Skin of body (tissue), 1 donor: ENCODE measurements at regions not wholly inside any gene's neighbourhood (a gene's known extent, or its start where the extent isn't known, plus 50 kb on each side); places are given as distances from the start of the nearest gene placed in this dataset.
A peak's percentile ranks its signal among the peaks of the same experiment; 100 is the strongest.

Experiments used
- DNase-seq: peaks from one replicate; lab custom pipeline; 2025; lab: John Stamatoyannopoulos, UW

GRCh38 chr16:50960517-50961202 is 190.4 kb downstream of the SALL1 start:
- DNase-seq: no peak

GRCh38 chr16:50957056-50957455 is 194.0 kb downstream of the SALL1 start:
- DNase-seq: no peak

GRCh38 chr16:50956637-50957036 is 194.4 kb downstream of the SALL1 start:
- no peak for DNase-seq

GRCh38 chr16:50955311-50955710 is 195.8 kb downstream of the SALL1 start:
- DNase-seq: no peak

- DNase-seq: no peak
Observed at GRCh38 chr16:50954469-50954868, 196.6 kb downstream of the SALL1 start.

GRCh38 chr16:50953290-50953689 is 197.8 kb downstream of the SALL1 start:
- no peak for DNase-seq

GRCh38 chr16:50950955-50951354 is 200.1 kb downstream of the SALL1 start:
- no peak for DNase-seq

- DNase-seq: no peak
Observed at GRCh38 chr16:50948268-50948930, 202.7 kb downstream of the SALL1 start.

GRCh38 chr16:50947826-50948225 is 203.2 kb downstream of the SALL1 start:
- DNase-seq: no peak

- no peak for DNase-seq
Observed at GRCh38 chr16:50946606-50947005, 204.5 kb downstream of the SALL1 start.

GRCh38 chr16:50946098-50946497 is 204.2 kb downstream of the CYLD start:
- DNase-seq: no peak

- no peak for DNase-seq
Observed at GRCh38 chr16:50945171-50945570, 203.3 kb downstream of the CYLD start.

GRCh38 chr16:50944436-50944835 is 202.6 kb downstream of the CYLD start:
- no peak for DNase-seq

GRCh38 chr16:50944033-50944432 is 202.1 kb downstream of the CYLD start:
- DNase-seq: no peak

GRCh38 chr16:50942143-50942542 is 200.3 kb downstream of the CYLD start:
- DNase-seq: no peak

- DNase-seq: peak; percentile 39
Observed at GRCh38 chr16:50941681-50942080, 199.8 kb downstream of the CYLD start.

GRCh38 chr16:50940275-50940854 is 198.5 kb downstream of the CYLD start:
- DNase-seq: no peak

GRCh38 chr16:50939356-50939755 is 197.5 kb downstream of the CYLD start:
- DNase-seq: no peak

- no peak for DNase-seq
Observed at GRCh38 chr16:50938932-50939331, 197.0 kb downstream of the CYLD start.

- DNase-seq: no peak
Observed at GRCh38 chr16:50933262-50933661, 191.4 kb downstream of the CYLD start.

- no peak for DNase-seq
Observed at GRCh38 chr16:50932348-50932935, 190.6 kb downstream of the CYLD start.

GRCh38 chr16:50928065-50928464 is 186.2 kb downstream of the CYLD start:
- DNase-seq: no peak
